Osteocyte (in vitro differentiated cells): ENCODE measurements at regions not wholly inside any gene's neighbourhood (a gene's known extent, or its start where the extent isn't known, plus 50 kb on each side); places are given as distances from the start of the nearest gene placed in this dataset.
A peak's percentile ranks its signal among the peaks of the same experiment; 100 is the strongest.

Experiments
- DNase-seq: peaks from one replicate; pipeline ENCODE4 v3.0.0; 2021; ENCODE audit warnings: mixed read lengths; ENCODE audit not compliant: unreplicated experiment; ENCODE audit errors: extremely low spot score
- H3K27ac Mint-ChIP-seq: one replicate; pipeline ENCODE4 v1.8.0; 2021; ENCODE audit warnings: mild to moderate bottlenecking, mixed read lengths; ENCODE audit not compliant: unreplicated experiment
- H3K27me3 Mint-ChIP-seq: one replicate; pipeline ENCODE4 v1.8.0; 2021; ENCODE audit warnings: mixed read lengths; ENCODE audit not compliant: unreplicated experiment
- H3K36me3 Mint-ChIP-seq: one replicate; pipeline ENCODE4 v1.8.0; 2021; ENCODE audit warnings: mixed read lengths; ENCODE audit not compliant: unreplicated experiment
- H3K4me1 Mint-ChIP-seq: one replicate; pipeline ENCODE4 v1.8.0; 2021; ENCODE audit warnings: mixed read lengths; ENCODE audit not compliant: unreplicated experiment
- H3K4me3 Mint-ChIP-seq: one replicate; pipeline ENCODE4 v1.8.0; 2021; ENCODE audit warnings: mild to moderate bottlenecking, moderate library complexity, mixed read lengths; ENCODE audit not compliant: unreplicated experiment
- H3K9me3 Mint-ChIP-seq: one replicate; pipeline ENCODE4 v1.8.0; 2021; ENCODE audit warnings: mixed read lengths; ENCODE audit not compliant: unreplicated experiment
- CTCF ChIP-seq: fragments of 200-600 bp; sonication (generic); IDR thresholded peaks from 2 replicates; pipeline ENCODE4 v1.5.0; 2021; ENCODE audit warnings: antibody characterized with exemption, mild to moderate bottlenecking, moderate library complexity

- DNase-seq: no peak
- no peak overlapping the region for H3K27ac Mint-ChIP-seq
- no peaks in the 10 kb centered on the region for H3K36me3 Mint-ChIP-seq
- peaks cover 5% of the 10 kb centered on the region for H3K27me3 Mint-ChIP-seq
- no peak overlapping the region for H3K4me3 Mint-ChIP-seq
- no peaks in the 10 kb centered on the region for H3K9me3 Mint-ChIP-seq
- peaks cover 9% of the 10 kb centered on the region for H3K4me1 Mint-ChIP-seq
- TF ChIP-seq CTCF: no peak
These were observed 142.7 kb downstream of the C5orf15 start for GRCh38 chr5:133825631-133826289.

- Mint-ChIP-seq H3K27me3 (peaks cover 5% of the 10 kb centered on the region), H3K27ac (no peak overlapping the region), H3K4me1 (peaks cover 19% of the 10 kb centered on the region), H3K4me3 (no peak overlapping the region), H3K9me3 (no peaks in the 10 kb centered on the region), H3K36me3 (no peaks in the 10 kb centered on the region)
- no peak for TF ChIP-seq CTCF
- no peak for DNase-seq
These were observed 143.7 kb downstream of the C5orf15 start for GRCh38 chr5:133824661-133825254.

- Mint-ChIP-seq H3K36me3 (no peaks in the 10 kb centered on the region), H3K4me1 (peaks cover 25% of the 10 kb centered on the region), H3K9me3 (no peaks in the 10 kb centered on the region), H3K4me3 (no peak overlapping the region), H3K27me3 (peaks cover 5% of the 10 kb centered on the region), H3K27ac (no peak overlapping the region)
- no peak for DNase-seq
- TF ChIP-seq CTCF: no peak
These were observed 146.5 kb downstream of the C5orf15 start for GRCh38 chr5:133821889-133822288.

GRCh38 chr5:133821311-133821741 is 147.1 kb downstream of the C5orf15 start:
- DNase-seq: no peak
- peaks cover 5% of the 10 kb centered on the region for H3K27me3 Mint-ChIP-seq
- no peak for TF ChIP-seq CTCF
- H3K9me3 Mint-ChIP-seq: no peaks in the 10 kb centered on the region
- no peaks in the 10 kb centered on the region for H3K36me3 Mint-ChIP-seq
- H3K27ac Mint-ChIP-seq: no peak overlapping the region
- peaks cover 25% of the 10 kb centered on the region for H3K4me1 Mint-ChIP-seq
- no peak overlapping the region for H3K4me3 Mint-ChIP-seq

GRCh38 chr5:133820507-133820906 is 147.9 kb downstream of the C5orf15 start:
- H3K9me3 Mint-ChIP-seq: no peaks in the 10 kb centered on the region
- peak overlapping the region; percentile 50 for H3K27ac Mint-ChIP-seq
- peaks cover 25% of the 10 kb centered on the region for H3K4me1 Mint-ChIP-seq
- no peaks in the 10 kb centered on the region for H3K36me3 Mint-ChIP-seq
- H3K4me3 Mint-ChIP-seq: peak overlapping the region; percentile 31
- no peak for DNase-seq
- TF ChIP-seq CTCF: no peak
- H3K27me3 Mint-ChIP-seq: peaks cover 5% of the 10 kb centered on the region
